GM18498 (cell line): ENCODE measurements at regions not wholly inside any gene's neighbourhood (a gene's known extent, or its start where the extent isn't known, plus 50 kb on each side); places are given as distances from the start of the nearest gene placed in this dataset.

Source experiments
- ATAC-seq: cut with Tn5 transposase; IDR thresholded peaks from one replicate; pipeline ENCODE4 v1.9.1; 2021; ENCODE audit warnings: mild to moderate bottlenecking, moderate library complexity; ENCODE audit not compliant: unreplicated experiment

GRCh38 chr16:5598793-5599192, 501.2 kb upstream of the EEF2KMT start:
- no peak for ATAC-seq

GRCh38 chr16:5595849-5596248, 498.3 kb upstream of the EEF2KMT start:
- no peak for ATAC-seq

- ATAC-seq, result no peak
Measured at GRCh38 chr16:5590416-5590815, 492.8 kb upstream of the EEF2KMT start.

- no peak for ATAC-seq
Measured at GRCh38 chr16:5589812-5590373, 492.3 kb upstream of the EEF2KMT start.

- no peak for ATAC-seq
Measured at GRCh38 chr16:5584109-5584508, 486.5 kb upstream of the EEF2KMT start.

- ATAC-seq, result no peak
Measured at GRCh38 chr16:5582529-5582928, 484.9 kb upstream of the EEF2KMT start.

- no peak for ATAC-seq
Measured at GRCh38 chr16:5581908-5582307, 484.3 kb upstream of the EEF2KMT start.

GRCh38 chr16:5581428-5581827, 483.8 kb upstream of the EEF2KMT start:
- no peak for ATAC-seq

GRCh38 chr16:5580772-5581171, 483.2 kb upstream of the EEF2KMT start:
- no peak for ATAC-seq

- ATAC-seq, result no peak
Measured at GRCh38 chr16:5580296-5580695, 482.7 kb upstream of the EEF2KMT start.

- no peak for ATAC-seq
Measured at GRCh38 chr16:5578980-5579379, 481.4 kb upstream of the EEF2KMT start.

GRCh38 chr16:5577463-5577862, 479.9 kb upstream of the EEF2KMT start:
- ATAC-seq, result no peak

- no peak for ATAC-seq
Measured at GRCh38 chr16:5575646-5576245, 478.2 kb upstream of the EEF2KMT start.

- ATAC-seq, result no peak
Measured at GRCh38 chr16:5575121-5575520, 477.5 kb upstream of the EEF2KMT start.

- no peak for ATAC-seq
Measured at GRCh38 chr16:5572056-5572455, 474.5 kb upstream of the EEF2KMT start.

GRCh38 chr16:5571446-5571845, 473.9 kb upstream of the EEF2KMT start:
- ATAC-seq, result no peak

- ATAC-seq, result no peak
Measured at GRCh38 chr16:5561800-5562199, 464.2 kb upstream of the EEF2KMT start.

GRCh38 chr16:5560084-5560483, 462.5 kb upstream of the EEF2KMT start:
- no peak for ATAC-seq

- ATAC-seq, result no peak
Measured at GRCh38 chr16:5557966-5558365, 460.4 kb upstream of the EEF2KMT start.

GRCh38 chr16:5557448-5557847, 459.9 kb upstream of the EEF2KMT start:
- ATAC-seq, result no peak

GRCh38 chr16:5556158-5556810, 458.7 kb upstream of the EEF2KMT start:
- no peak for ATAC-seq

GRCh38 chr16:5551909-5552308, 454.3 kb upstream of the EEF2KMT start:
- ATAC-seq, result no peak

- no peak for ATAC-seq
Measured at GRCh38 chr16:5549802-5550201, 452.2 kb upstream of the EEF2KMT start.
